ENCODE measurements at regions not wholly inside any gene's neighbourhood (a gene's known extent, or its start where the extent isn't known, plus 50 kb on each side); places are given as distances from the start of the nearest gene placed in this dataset.
"Not testable (repeated sequence)": the region's sequence is repeated elsewhere in the genome, so short reads cannot be mapped to it uniquely, and the experiment has no call there.

- no peak for DNase-seq
Measured at GRCh38 chr20:50345712-50346373, 155.2 kb downstream of the CEBPB start.

GRCh38 chr20:50346374-50347283, 156.0 kb downstream of the CEBPB start:
- DNase-seq: no peak

- DNase-seq: no peak
Measured at GRCh38 chr20:50347284-50348063, 156.8 kb downstream of the CEBPB start.

- no peak for DNase-seq
Measured at GRCh38 chr20:50348096-50348495, 157.5 kb downstream of the CEBPB start.

- no peak for DNase-seq
Measured at GRCh38 chr20:50350510-50351249, 159.5 kb upstream of the PTPN1 start.

- DNase-seq: no peak
Measured at GRCh38 chr20:50351541-50351940, 158.6 kb upstream of the PTPN1 start.

GRCh38 chr20:50353289-50353961, 156.8 kb upstream of the PTPN1 start:
- no peak for DNase-seq

GRCh38 chr20:50354721-50355589, 155.2 kb upstream of the PTPN1 start:
- no peak for DNase-seq

GRCh38 chr20:50355590-50356524, 154.3 kb upstream of the PTPN1 start:
- DNase-seq: no peak

- no peak for DNase-seq
Measured at GRCh38 chr20:50356525-50356885, 153.7 kb upstream of the PTPN1 start.

- no peak for DNase-seq
Measured at GRCh38 chr20:50356962-50357782, 153.0 kb upstream of the PTPN1 start.

- no peak for DNase-seq
Measured at GRCh38 chr20:50357783-50358161, 152.4 kb upstream of the PTPN1 start.

GRCh38 chr20:50358166-50358565, 152.0 kb upstream of the PTPN1 start:
- no peak for DNase-seq

- DNase-seq: no peak
Measured at GRCh38 chr20:50358971-50359370, 151.2 kb upstream of the PTPN1 start.

GRCh38 chr20:50359607-50360217, 150.5 kb upstream of the PTPN1 start:
- no peak for DNase-seq

GRCh38 chr20:50360218-50360672, 149.9 kb upstream of the PTPN1 start:
- DNase-seq: no peak

GRCh38 chr20:50360921-50361320, 149.3 kb upstream of the PTPN1 start:
- DNase-seq: no peak

GRCh38 chr20:50362177-50362576, 148.0 kb upstream of the PTPN1 start:
- not testable (repeated sequence) for DNase-seq

GRCh38 chr20:50363027-50363426, 147.2 kb upstream of the PTPN1 start:
- no peak for DNase-seq
